ENCODE measurements at regions not wholly inside any gene's neighbourhood (a gene's known extent, or its start where the extent isn't known, plus 50 kb on each side); places are given as distances from the start of the nearest gene placed in this dataset.

- no peak overlapping the region for H3K4me3 ChIP-seq (ENCODE audit: low read length)
- no peak for TF ChIP-seq CTCF (conservative IDR thresholded peaks at IDR 0.05; ENCODE audit: low read length)
- no peak for DNase-seq (ENCODE audit: low read depth)
Measured at GRCh38 chr17:54505404-54505803, 395.2 kb upstream of the TOM1L1 start.

GRCh38 chr17:54518706-54519105 is 381.9 kb upstream of the TOM1L1 start:
- no peak for TF ChIP-seq CTCF (conservative IDR thresholded peaks at IDR 0.05; ENCODE audit: low read length)
- no peak overlapping the region for H3K4me3 ChIP-seq (ENCODE audit: low read length)
- DNase-seq (ENCODE audit: low read depth), result no peak

- DNase-seq (ENCODE audit: low read depth), result no peak
- no peak overlapping the region for H3K4me3 ChIP-seq (ENCODE audit: low read length)
- no peak for TF ChIP-seq CTCF (conservative IDR thresholded peaks at IDR 0.05; ENCODE audit: low read length)
Measured at GRCh38 chr17:54521137-54521536, 379.5 kb upstream of the TOM1L1 start.

- no peak for TF ChIP-seq CTCF (conservative IDR thresholded peaks at IDR 0.05; ENCODE audit: low read length)
- H3K4me3 ChIP-seq (ENCODE audit: low read length), result no peak overlapping the region
- no peak for DNase-seq (ENCODE audit: low read depth)
Measured at GRCh38 chr17:54524501-54524900, 376.2 kb upstream of the TOM1L1 start.

- TF ChIP-seq CTCF (conservative IDR thresholded peaks at IDR 0.05; ENCODE audit: low read length), result no peak
- no peak for DNase-seq (ENCODE audit: low read depth)
- no peak overlapping the region for H3K4me3 ChIP-seq (ENCODE audit: low read length)
Measured at GRCh38 chr17:54527941-54528340, 372.7 kb upstream of the TOM1L1 start.

GRCh38 chr17:54530398-54530797 is 370.3 kb upstream of the TOM1L1 start:
- H3K4me3 ChIP-seq (ENCODE audit: low read length), result no peak overlapping the region
- no peak for TF ChIP-seq CTCF (conservative IDR thresholded peaks at IDR 0.05; ENCODE audit: low read length)
- DNase-seq (ENCODE audit: low read depth), result no peak

GRCh38 chr17:54536306-54536705 is 364.3 kb upstream of the TOM1L1 start:
- no peak for DNase-seq (ENCODE audit: low read depth)
- H3K4me3 ChIP-seq (ENCODE audit: low read length), result no peak overlapping the region
- no peak for TF ChIP-seq CTCF (conservative IDR thresholded peaks at IDR 0.05; ENCODE audit: low read length)

Measured in AG10803 (cell line).